Keratinocyte (primary cell): ENCODE measurements at regions not wholly inside any gene's neighbourhood (a gene's known extent, or its start where the extent isn't known, plus 50 kb on each side); places are given as distances from the start of the nearest gene placed in this dataset.

Experiments used
- DNase-seq: peaks from one replicate; pipeline ENCODE4 v3.0.0-alpha.2; 2011; ENCODE audit warnings: low read depth, missing footprints, low spot score
- FAIRE-seq: peaks from 2 replicates; lab custom pipeline; 2011; peaks lifted over from hg19 to GRCh38; lab: Jason Lieb, UNC
- H2AFZ ChIP-seq: 2 replicates; pipeline ENCODE4 v1.6.0; 2012; ENCODE audit warnings: low read length, control low read depth, inconsistent platforms; ENCODE audit not compliant: control insufficient read depth
- H3K27ac ChIP-seq: 2 replicates; pipeline ENCODE4 v1.5.1; 2011; ENCODE audit warnings: low read length; ENCODE audit not compliant: control insufficient read depth, insufficient read depth
- H3K27me3 ChIP-seq: 3 replicates; pipeline ENCODE4 v1.6.0; 2011; ENCODE audit warnings: low read length; ENCODE audit not compliant: control insufficient read depth, insufficient read depth; ENCODE audit errors: extremely low read depth
- H3K36me3 ChIP-seq, 2 experiments: 2 replicates in 1 of 2; 3 replicates in 1 of 2; pipeline ENCODE4 v1.5.1; 2011; ENCODE audit warnings: low read length in 2 of 2, mild to moderate bottlenecking in 1 of 2; ENCODE audit not compliant: control insufficient read depth in 2 of 2, insufficient read depth in 2 of 2; ENCODE audit errors: extremely low read depth in 1 of 2
- H3K4me1 ChIP-seq: 3 replicates; pipeline ENCODE4 v1.5.1; 2011; ENCODE audit warnings: low read length; ENCODE audit not compliant: control insufficient read depth, insufficient read depth; ENCODE audit errors: extremely low read depth
- H3K4me2 ChIP-seq: 3 replicates; pipeline ENCODE4 v1.6.0; 2011; ENCODE audit warnings: low read depth, low read length; ENCODE audit not compliant: control insufficient read depth, insufficient read depth; ENCODE audit errors: extremely low read depth
- H3K4me3 ChIP-seq, 3 experiments: fragments of 200-600 bp in 1 of 3; sonication (generic) in 1 of 3; 2 replicates in 2 of 3; 3 replicates in 1 of 3; pipeline ENCODE4 v1.5.1; 2011 to 2016; ENCODE audit warnings: low read length in 3 of 3, mild to moderate bottlenecking in 3 of 3, control low read depth in 2 of 3, inconsistent platforms in 1 of 3, low read depth in 1 of 3, mixed read lengths in 1 of 3, mixed run types in 1 of 3, moderate library complexity in 1 of 3; ENCODE audit not compliant: control insufficient read depth in 2 of 3, insufficient read depth in 2 of 3; ENCODE audit errors: extremely low read depth in 1 of 3
- H3K79me2 ChIP-seq: 2 replicates; pipeline ENCODE4 v1.6.0; 2012; ENCODE audit warnings: low read length; ENCODE audit not compliant: control insufficient read depth, insufficient read depth
- H3K9ac ChIP-seq: 3 replicates; pipeline ENCODE4 v1.6.0; 2011; ENCODE audit warnings: low read length; ENCODE audit not compliant: control insufficient read depth, insufficient read depth; ENCODE audit errors: extremely low read depth
- H3K9me1 ChIP-seq: 3 replicates; pipeline ENCODE4 v1.6.0; 2011; ENCODE audit warnings: low read length; ENCODE audit not compliant: control insufficient read depth, insufficient read depth; ENCODE audit errors: extremely low read depth
- H3K9me3 ChIP-seq: 2 replicates; pipeline ENCODE4 v1.5.1; 2012; ENCODE audit warnings: low read depth, low read length; ENCODE audit not compliant: control insufficient read depth
- H4K20me1 ChIP-seq: 3 replicates; pipeline ENCODE4 v1.6.0; 2011; ENCODE audit warnings: low read length; ENCODE audit not compliant: control insufficient read depth, insufficient read depth; ENCODE audit errors: extremely low read depth
- EZH2 ChIP-seq: IDR thresholded peaks from one replicate; pipeline ENCODE4 v1.6.1; 2012; ENCODE audit warnings: inconsistent platforms, mild to moderate bottlenecking, low read length, moderate library complexity
- dilution Hi-C: fragments of 300-500 bp; cut with MboI; formaldehyde crosslinking; loops from one replicate; pipeline ENCODE4 v1.7.0; 2020; ENCODE audit warnings: low sequenced_read_pairs; ENCODE audit not compliant: extremely low pct_ligation_motif_present
- TF ChIP-seq, protein P1 (sequence below), 3 experiments: IDR thresholded peaks in 1 of 3; conservative IDR thresholded peaks in 1 of 3; optimal IDR thresholded peaks in 1 of 3; 2 replicates in 2 of 3; 3 replicates in 1 of 3; pipeline versions ENCODE3 to v1.5.1; 2011; ENCODE audit warnings: low read length in 3 of 3, mild to moderate bottlenecking in 3 of 3, moderate library complexity in 2 of 3, control low read depth in 1 of 3, inconsistent platforms in 1 of 3; ENCODE audit not compliant: insufficient read depth in 2 of 3; ENCODE audit errors: extremely low read depth in 1 of 3

DNA sequence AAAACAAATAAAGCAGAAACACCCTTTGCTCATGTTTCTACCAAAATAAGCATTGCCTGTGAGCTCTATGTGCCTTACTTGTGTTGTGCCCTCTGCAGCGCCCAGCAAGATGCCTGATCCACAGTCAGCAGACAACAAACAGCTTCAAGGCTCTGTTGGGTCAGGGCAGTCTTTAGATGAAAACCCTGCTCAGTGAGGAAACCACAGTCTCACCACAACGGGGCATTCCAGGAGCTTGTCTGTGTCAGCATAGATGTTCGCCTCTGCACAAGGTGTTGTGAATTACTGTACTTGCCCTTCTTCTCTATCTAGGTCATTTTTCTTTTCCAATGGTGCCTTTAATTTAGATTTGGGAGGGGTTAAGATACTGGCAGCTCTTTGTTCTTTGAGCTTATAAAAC, 251.9 kb downstream of the COL4A1 start:
- H3K27me3 ChIP-seq: no peaks in the 10 kb centered on the region
- DNase-seq (no peak), FAIRE-seq (no peak)
- no peaks in the 10 kb centered on the region for H3K36me3 ChIP-seq
- H3K4me2 ChIP-seq: no peak overlapping the region
- H3K4me1 ChIP-seq: peaks cover 3% of the 10 kb centered on the region
- H4K20me1 ChIP-seq: no peaks in the 10 kb centered on the region
- H3K27ac ChIP-seq: no peak overlapping the region
- H3K9me3 ChIP-seq: no peaks in the 10 kb centered on the region
- H3K4me3 ChIP-seq: no peak overlapping the region
- TF ChIP-seq EZH2: no peak
- TF ChIP-seq, protein P1, sequence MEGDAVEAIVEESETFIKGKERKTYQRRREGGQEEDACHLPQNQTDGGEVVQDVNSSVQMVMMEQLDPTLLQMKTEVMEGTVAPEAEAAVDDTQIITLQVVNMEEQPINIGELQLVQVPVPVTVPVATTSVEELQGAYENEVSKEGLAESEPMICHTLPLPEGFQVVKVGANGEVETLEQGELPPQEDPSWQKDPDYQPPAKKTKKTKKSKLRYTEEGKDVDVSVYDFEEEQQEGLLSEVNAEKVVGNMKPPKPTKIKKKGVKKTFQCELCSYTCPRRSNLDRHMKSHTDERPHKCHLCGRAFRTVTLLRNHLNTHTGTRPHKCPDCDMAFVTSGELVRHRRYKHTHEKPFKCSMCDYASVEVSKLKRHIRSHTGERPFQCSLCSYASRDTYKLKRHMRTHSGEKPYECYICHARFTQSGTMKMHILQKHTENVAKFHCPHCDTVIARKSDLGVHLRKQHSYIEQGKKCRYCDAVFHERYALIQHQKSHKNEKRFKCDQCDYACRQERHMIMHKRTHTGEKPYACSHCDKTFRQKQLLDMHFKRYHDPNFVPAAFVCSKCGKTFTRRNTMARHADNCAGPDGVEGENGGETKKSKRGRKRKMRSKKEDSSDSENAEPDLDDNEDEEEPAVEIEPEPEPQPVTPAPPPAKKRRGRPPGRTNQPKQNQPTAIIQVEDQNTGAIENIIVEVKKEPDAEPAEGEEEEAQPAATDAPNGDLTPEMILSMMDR (optimal IDR thresholded peaks at IDR 0.05 in 1 of 3, IDR thresholded peaks at IDR 0.05 in 1 of 3, conservative IDR thresholded peaks at IDR 0.05 in 1 of 3; ENCODE audit: extremely low read depth in 1 of 3, insufficient read depth in 2 of 3, low read length in 3 of 3): no peak
- H2AFZ ChIP-seq: no peak overlapping the region
- dilution Hi-C loops: no loop called here
- H3K9me1 ChIP-seq: no peaks in the 10 kb centered on the region
- no peaks in the 10 kb centered on the region for H3K79me2 ChIP-seq
- H3K9ac ChIP-seq: no peak overlapping the region

DNA sequence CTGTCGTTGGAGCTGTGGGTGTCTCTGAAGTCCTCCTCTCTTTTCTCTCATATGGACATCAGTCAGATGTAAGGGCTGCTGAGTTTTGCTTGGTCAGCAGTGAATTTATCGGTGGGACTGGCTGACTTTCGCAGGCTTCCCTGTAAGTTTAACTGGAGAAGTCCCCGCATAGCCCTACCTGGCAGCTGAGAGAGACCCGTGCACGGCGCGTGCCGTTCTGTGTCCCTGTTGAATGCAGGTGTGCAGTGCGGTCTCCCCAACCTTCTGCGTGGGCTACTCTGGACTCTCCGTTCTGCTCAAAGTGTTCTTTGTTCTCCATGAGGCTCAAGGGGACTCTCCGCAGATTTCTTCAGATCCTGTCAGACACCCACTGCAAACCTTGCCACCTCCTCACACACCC, 252.9 kb downstream of the COL4A1 start:
- Histone ChIP-seq H3K9me3 (no peaks in the 10 kb centered on the region), H3K27me3 (no peaks in the 10 kb centered on the region), H3K9me1 (no peaks in the 10 kb centered on the region), H3K79me2 (no peaks in the 10 kb centered on the region), H3K9ac (no peak overlapping the region), H3K27ac (no peak overlapping the region), H3K4me3 (no peak overlapping the region), H3K36me3 (no peaks in the 10 kb centered on the region), H2AFZ (no peak overlapping the region), H4K20me1 (no peaks in the 10 kb centered on the region), H3K4me1 (peaks cover 3% of the 10 kb centered on the region), H3K4me2 (no peak overlapping the region)
- DNase-seq (no peak), FAIRE-seq (no peak)
- dilution Hi-C loops: no loop called here
- TF ChIP-seq, protein P1 (optimal IDR thresholded peaks at IDR 0.05 in 1 of 3, IDR thresholded peaks at IDR 0.05 in 1 of 3, conservative IDR thresholded peaks at IDR 0.05 in 1 of 3; ENCODE audit: extremely low read depth in 1 of 3, insufficient read depth in 2 of 3, low read length in 3 of 3): no peak
- TF ChIP-seq EZH2: no peak
